Muscle of arm (tissue), 1 donor: ENCODE measurements at regions not wholly inside any gene's neighbourhood (a gene's known extent, or its start where the extent isn't known, plus 50 kb on each side); places are given as distances from the start of the nearest gene placed in this dataset.
"Not testable (repeated sequence)": the region's sequence is repeated elsewhere in the genome, so short reads cannot be mapped to it uniquely, and the experiment has no call there.

ENCODE experiments used
- DNase-seq: peaks from one replicate; pipeline ENCODE4 v3.0.0-alpha.2; 2013

DNA sequence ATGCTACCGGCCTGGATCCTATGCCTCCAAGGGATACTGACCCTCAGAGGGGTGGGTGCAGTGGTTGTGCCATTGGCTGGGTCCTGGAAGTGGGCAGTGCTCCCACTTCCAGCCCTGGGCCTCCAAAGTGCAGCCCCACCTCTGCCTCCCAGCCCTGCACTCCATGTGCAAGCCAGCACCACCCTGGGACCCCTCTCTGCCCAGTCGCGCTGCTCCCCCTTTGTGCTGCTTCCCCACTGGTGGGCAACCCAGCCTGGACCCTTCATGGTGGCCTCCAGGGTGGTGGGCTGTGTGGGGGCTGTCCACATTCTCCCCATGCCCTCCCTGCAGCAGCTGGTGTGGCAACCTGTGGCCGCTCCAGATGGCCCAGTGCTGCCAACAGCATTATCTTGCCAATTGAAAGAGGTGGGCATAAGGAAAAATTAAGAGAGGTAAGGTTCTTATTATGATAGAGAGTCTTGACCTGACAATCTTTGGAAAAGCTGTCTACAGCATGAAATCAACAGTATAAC lies 309.7 kb downstream of the GUCY2F start:
- DNase-seq: no peak

- DNase-seq: no peak
These were observed 326.7 kb downstream of the GUCY2F start for GRCh38 chrX:109155161-109155560.

DNA sequence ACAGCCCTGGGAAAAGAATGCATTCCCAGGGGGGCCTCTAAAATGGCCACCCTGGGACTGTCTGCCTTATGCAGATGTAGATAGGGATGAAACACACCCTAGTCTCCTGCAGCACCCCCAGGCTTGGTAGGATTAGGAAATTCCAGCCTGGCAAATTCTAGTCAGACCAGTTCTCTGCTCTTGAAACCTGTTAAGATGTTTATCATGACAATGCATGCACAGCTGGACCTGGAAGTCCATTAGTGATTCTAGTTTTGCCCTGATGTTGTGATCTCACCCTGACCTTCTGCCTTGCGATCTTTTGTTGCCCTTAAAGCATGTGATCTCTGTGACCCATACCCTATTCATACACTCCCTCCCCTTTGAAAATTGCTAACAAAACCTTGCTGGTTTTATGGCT lies 337.7 kb downstream of the GUCY2F start:
- DNase-seq: not testable (repeated sequence)

- no peak for DNase-seq
These were observed 341.4 kb downstream of the GUCY2F start for GRCh38 chrX:109140463-109140862.

DNA sequence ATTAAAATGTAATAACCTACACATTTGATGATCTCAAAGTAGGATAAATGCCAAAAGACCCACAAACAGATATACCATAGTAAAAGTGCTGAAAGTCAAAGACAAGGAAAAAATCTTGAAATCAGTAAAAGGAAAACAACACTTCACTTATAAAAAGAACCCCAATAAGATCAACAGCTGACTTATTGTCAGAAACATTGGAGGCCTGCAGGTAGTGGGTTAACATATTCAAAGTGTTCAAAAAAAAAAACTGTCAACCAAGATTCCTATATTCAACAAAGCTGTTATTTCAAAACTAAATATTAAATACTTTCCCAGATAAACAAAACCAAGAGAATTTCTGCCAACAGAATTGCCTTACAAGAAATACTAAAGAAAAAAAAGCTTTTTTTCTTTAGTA lies 347.1 kb downstream of the GUCY2F start:
- no peak for DNase-seq

DNA sequence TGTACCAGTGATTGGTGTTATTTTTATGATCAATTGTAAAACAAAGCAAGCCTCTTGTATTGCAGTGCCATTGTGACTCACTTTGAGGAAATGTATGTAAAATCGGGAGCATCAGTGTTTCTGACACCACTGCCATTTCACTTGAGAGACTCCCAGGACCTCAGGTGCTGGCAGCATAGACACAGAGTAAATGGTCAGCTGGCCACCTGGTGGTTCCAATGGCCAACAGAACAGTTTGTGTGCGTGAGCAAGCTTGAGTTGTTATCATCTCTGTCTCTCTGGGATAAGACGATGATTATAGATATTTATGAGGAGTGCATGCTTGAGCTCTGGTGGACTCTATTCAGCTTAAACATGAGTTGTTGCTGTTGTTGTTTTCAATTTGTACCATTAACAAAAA lies 356.6 kb downstream of the GUCY2F start:
- no peak for DNase-seq

GRCh38 chrX:109089359-109089758 lies 353.0 kb upstream of the IRS4 start:
- DNase-seq: no peak

DNA sequence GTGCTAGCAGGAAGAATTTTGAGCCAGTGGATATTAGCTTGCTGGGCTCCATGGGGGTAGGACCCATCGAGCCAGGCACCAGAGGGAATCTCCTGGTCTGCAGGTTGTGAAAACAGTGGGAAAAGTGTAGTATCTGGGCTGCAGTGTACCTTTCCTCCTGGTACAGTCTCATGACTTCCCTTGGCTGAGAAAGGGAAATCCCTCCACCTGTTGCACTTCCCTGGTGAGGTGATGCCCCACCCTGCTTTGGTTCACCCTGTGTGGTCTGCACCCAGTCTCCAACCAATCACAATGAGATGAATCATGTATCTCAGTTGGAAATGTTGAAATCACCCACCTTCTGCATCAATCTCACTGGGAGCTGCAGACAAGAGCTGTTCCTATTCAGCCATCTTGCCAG lies 341.4 kb upstream of the IRS4 start:
- no peak for DNase-seq

GRCh38 chrX:109054181-109054581 lies 317.8 kb upstream of the IRS4 start:
- peak; percentile 8 for DNase-seq

DNA sequence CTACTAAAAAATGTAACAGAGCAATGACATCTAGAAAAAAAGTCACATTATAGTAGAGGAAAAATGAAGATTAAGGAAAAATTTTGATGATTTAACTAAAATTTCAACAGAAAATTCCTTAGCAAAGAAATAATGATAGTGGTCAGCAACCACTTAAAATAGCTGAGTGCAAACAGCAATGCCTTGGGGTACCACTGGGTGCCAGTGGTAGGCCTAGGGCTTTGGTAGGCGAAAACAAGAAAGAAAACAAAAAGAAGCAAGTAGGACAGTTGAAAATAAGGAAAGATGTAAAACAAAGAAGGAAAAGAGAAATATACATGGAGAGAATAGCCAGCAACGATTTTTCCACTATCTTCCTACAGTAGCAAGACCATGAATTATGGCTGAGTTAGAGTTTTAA lies 313.5 kb upstream of the IRS4 start:
- DNase-seq: no peak

- DNase-seq: no peak
These were observed 313.1 kb upstream of the IRS4 start for GRCh38 chrX:109049416-109049815.

DNA sequence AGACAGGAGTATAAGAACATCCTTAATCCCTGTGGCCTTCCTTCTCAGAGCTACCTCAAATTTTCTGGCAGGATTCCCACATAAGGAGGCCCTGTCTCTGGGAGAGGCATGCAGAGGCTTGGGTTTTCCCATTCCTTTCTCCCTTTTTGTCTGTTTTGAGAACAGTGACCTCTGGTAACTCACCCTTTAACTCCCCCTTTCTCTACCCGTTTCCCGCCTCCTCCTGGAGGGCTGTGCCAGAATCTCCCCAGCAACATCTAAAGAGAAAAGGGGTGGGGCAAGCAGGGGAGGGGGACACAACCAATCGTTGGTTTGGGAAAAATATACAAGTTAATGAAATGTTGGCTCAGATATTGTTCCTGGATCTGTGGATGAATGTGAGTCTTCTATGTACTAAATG lies 303.7 kb upstream of the IRS4 start:
- DNase-seq: no peak

DNA sequence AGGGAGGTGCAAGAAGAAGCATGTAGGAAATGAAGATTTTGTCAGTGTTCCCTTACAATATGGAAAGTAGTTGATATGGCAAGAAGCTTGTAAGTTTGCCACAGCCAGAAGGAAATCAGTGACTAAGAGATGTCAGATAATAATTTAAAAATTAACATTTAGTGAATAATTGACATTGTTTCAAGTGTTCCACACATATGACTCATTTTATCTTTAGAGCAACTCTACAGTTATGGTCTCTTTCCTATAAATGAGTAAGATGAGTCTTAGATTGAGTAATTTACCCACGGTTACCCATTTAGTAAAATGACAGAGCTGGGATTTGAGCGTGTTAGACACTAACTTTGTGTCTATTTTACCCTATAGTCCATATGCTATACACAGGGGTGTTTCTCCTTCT lies 300.3 kb upstream of the IRS4 start:
- no peak for DNase-seq

- no peak for DNase-seq
These were observed 257.5 kb upstream of the IRS4 start for GRCh38 chrX:108993909-108994308.

DNA sequence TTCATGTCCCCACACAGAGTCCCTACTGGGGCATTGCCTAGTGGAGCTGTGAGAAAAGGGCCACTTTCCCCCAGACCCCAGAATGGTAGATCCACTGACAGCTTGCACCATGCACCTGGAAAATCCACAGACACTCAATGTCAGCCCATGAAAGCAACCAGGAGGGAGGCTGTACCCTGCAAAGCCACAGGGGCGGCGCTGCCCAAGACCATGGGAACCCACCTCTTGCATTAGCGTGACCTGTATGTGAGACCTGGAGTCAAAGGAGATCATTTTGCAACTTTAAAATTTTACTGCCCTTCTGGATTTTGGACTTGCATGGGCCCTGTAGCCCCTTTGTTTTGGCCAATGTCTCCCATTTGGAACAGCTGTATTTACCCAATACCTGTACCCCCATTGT lies 236.5 kb upstream of the IRS4 start:
- DNase-seq: not testable (repeated sequence)

- no peak for DNase-seq
These were observed 210.8 kb upstream of the IRS4 start for GRCh38 chrX:108947205-108947604.

DNA sequence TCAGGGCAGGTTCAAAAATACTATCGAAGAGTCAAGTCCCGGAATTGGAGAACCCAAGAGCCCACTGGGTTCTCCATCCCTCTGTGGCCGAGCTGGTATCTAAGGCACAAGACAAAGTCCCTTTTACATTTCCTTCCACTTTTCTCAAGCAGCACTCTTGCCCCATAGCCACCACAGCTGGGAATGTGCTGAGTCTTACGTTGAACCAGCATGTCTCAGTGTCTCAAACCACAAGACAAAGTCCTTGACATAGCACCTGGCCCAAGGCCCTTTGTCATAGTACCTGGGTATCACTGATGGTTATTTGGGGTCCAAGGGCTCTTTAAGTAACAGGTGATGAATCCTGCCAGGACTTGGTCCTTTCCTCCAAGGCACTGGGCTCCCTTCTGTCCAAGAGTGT lies 210.2 kb upstream of the IRS4 start:
- no peak for DNase-seq

DNA sequence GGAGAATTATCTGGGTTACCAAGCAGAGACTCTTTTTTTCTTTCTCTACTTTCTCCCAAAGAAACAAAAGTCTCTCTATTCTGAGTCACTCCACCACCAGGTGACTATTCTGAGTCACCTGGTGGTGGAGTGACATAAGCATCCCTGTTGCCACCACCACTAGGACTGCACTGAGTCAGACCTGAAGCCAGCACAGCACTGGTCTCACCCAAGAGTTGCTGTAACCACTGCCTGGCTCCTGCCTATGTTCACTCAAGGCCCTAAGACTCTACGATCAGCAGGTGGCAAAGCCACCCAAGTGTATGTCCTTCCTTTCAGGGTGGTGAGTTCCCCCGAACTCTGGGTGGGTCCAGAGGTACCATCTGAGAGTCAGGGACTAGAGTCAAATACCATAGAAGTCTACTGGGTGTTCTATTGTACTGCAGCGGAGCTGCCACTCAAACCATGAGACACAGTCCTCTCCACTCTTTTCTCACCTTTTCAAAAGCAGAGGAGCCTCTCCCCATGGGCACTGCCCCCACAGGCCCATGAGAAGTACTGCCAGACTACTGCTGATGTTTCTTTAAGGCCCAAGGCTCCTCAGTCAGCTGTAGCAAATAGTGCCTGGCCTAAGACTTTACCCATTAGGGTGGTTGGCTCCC lies 209.6 kb upstream of the IRS4 start:
- DNase-seq: no peak

- no peak for DNase-seq
These were observed 178.4 kb upstream of the IRS4 start for GRCh38 chrX:108914791-108915190.

DNA sequence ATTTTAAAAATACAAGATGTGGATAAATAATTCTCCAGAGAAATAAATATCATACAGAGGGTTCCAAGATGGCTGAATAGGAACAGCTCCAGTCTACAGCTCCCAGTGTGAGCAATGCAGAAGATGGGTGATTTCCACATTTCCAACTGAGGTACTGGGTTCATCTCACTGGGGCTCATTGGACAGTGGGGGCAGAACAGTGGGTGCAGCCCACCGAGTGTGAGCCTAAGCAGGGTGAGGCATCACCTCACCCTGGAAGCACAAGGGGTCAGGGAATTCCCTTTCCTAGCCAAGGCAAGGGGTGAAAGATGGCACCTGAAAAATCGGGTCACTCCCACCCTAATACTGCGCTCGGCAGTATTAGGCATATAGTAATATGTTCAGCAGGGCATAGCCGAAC lies 167.5 kb upstream of the IRS4 start:
- DNase-seq: not testable (repeated sequence)

DNA sequence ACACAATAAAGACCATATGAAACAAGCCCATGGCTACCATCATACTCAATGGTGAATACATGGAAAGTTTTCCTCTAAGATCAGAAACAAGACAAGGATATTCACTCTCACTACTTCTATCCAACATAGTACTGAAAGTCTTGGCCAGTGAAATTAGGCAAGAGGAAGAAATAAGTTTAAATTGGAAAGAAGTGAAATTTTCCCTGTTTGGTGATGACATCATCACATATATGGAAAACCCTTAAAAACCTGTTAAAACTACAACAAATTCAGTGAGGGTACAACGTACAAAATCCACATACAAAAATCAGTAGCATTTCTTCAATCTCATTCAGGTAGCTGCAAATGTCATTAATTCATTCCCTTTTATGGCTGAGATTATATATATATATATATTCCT lies 164.0 kb upstream of the IRS4 start:
- DNase-seq: no peak

DNA sequence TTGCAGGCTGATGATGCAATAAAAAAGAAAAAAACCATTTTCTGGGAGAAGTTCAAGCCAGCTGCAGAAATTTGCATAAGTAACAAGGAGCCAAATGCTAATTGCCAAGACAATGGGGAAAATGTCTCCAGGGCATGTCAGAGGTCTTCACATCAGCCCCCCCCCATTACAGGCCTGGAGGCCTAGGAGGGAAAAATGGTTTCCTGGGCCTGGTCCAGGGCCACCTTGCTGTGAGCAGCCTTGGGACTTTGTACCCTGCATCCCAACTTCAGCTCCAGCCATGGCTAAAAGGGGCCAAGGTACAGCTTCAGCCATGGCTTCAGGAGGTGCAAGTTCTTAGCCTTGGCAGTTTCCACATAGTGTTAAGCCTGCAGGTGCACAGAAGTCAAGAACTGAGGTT lies 160.0 kb upstream of the IRS4 start:
- DNase-seq: not testable (repeated sequence)

DNA sequence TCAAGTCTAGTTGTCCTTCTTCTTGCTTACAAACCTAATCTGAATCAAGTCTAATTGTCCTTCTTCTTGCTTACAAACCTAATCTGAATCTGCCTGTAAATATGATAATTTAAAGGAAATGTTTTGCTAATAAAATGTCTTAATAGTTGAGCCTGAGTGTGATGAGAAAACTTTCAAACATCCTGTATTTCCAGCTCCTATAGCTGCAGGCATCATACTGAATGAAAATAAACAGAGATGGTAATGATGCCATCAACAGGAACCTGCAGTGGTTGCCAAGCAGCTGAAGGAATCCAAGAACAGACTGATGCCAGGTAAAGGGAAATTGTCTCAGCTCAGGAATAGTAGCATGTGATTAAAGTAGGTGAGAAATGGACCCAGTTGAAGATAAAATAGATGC lies 156.1 kb upstream of the IRS4 start:
- DNase-seq: no peak

GRCh38 chrX:108875548-108875947 lies 139.2 kb upstream of the IRS4 start:
- DNase-seq: no peak
